ENCODE measurements at regions not wholly inside any gene's neighbourhood (a gene's known extent, or its start where the extent isn't known, plus 50 kb on each side); places are given as distances from the start of the nearest gene placed in this dataset.

DNA sequence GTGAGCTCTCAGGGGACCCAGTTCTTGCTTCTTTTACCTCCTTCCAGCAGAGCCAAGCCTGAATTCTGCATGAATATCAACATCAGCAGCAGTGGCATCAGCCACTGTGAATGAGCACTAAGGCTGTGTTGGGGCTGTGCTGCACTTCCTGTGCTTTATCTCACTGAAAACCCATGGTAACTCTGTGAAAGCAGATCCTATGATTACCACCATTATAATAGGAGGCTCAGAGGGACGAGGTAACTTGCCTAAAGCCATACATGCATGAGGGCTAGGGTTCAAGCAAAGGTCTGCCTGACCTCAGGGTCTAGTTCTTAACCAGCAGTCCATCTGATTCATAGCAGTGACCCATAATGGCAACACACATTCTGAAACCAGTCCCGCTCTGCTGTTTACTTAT is 60.5 kb upstream of the RAPGEF1 start:
- TF ChIP-seq ZNF8 (CRISPR knock-in tag; IDR thresholded peaks at IDR 0.05) (peak; percentile 60; the same call in 1 of the 2 replicates), RARB (CRISPR knock-in tag; IDR thresholded peaks at IDR 0.05) (no peak)
- TF ChIP-seq, protein P1, sequence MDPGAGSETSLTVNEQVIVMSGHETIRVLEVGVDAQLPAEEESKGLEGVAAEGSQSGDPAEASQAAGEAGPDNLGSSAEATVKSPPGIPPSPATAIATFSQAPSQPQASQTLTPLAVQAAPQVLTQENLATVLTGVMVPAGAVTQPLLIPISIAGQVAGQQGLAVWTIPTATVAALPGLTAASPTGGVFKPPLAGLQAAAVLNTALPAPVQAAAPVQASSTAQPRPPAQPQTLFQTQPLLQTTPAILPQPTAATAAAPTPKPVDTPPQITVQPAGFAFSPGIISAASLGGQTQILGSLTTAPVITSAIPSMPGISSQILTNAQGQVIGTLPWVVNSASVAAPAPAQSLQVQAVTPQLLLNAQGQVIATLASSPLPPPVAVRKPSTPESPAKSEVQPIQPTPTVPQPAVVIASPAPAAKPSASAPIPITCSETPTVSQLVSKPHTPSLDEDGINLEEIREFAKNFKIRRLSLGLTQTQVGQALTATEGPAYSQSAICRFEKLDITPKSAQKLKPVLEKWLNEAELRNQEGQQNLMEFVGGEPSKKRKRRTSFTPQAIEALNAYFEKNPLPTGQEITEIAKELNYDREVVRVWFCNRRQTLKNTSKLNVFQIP (CRISPR knock-in tag; IDR thresholded peaks at IDR 0.05; ENCODE audit: borderline replicate concordance, low read depth) = no peak
- TF ChIP-seq, protein P2, sequence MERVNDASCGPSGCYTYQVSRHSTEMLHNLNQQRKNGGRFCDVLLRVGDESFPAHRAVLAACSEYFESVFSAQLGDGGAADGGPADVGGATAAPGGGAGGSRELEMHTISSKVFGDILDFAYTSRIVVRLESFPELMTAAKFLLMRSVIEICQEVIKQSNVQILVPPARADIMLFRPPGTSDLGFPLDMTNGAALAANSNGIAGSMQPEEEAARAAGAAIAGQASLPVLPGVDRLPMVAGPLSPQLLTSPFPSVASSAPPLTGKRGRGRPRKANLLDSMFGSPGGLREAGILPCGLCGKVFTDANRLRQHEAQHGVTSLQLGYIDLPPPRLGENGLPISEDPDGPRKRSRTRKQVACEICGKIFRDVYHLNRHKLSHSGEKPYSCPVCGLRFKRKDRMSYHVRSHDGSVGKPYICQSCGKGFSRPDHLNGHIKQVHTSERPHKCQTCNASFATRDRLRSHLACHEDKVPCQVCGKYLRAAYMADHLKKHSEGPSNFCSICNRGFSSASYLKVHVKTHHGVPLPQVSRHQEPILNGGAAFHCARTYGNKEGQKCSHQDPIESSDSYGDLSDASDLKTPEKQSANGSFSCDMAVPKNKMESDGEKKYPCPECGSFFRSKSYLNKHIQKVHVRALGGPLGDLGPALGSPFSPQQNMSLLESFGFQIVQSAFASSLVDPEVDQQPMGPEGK (CRISPR knock-in tag; IDR thresholded peaks at IDR 0.05; ENCODE audit: borderline replicate concordance) = no peak
- ATAC-seq = no peak

DNA sequence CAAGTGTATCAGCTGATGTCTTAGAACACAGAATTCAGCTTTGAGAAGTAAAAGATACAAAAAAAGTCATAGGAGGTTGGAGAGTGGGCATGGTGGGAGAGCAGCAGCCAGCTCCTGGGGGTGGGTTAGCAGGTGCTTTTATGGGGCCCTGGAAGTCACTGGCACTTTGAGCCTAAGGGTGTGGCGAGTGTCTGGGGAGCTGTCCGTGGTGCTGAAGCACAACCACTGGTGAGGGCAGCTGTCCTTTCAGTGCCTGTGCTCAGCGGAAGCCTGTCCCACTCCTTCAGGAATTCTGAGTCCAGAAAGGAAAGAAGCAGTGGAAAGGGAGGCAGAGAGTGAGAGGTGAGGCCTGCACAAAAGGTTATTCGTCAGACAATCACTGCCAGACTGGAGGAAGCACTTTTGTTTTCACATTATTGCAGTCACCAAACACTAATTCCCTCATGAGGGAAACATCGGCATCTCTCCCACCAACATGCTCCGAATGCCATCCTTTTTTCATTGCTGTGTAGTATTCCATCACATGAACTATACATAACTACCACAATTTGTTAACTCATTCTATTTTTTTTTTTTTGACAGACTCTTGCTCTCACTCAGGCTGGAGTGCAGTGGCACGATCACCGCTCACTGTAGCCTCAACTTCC is 59.4 kb upstream of the RAPGEF1 start:
- no peak for TF ChIP-seq ZFP30 (CRISPR knock-in tag; IDR thresholded peaks at IDR 0.05)
- 0 out of 2 replicates have a peak, but pooled peaks have one; percentile 66 for TF ChIP-seq SNAI2 (CRISPR knock-in tag; IDR thresholded peaks at IDR 0.05)
- peak; percentile 79 for ATAC-seq

DNA sequence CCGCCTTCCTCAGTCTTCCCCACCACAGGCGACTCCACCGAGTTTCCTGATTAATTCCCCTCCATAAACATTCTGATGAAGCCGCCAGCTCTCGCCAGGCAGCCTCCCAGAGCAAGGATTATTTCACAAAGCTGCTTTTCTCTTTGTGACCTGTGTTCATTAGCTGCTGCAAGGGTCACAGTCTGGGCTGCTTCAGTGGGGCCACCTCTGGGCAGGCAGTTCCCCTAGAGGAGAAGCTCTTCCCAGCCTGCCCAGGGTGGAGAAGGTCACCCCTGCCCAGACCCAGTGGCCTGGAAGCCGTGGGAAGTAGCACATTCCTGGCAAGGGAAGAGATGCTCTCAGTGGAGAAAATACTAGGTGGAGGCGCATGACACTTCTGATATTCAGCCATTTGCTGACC is 58.4 kb upstream of the RAPGEF1 start:
- ATAC-seq = no peak
- TF ChIP-seq, protein P3, sequence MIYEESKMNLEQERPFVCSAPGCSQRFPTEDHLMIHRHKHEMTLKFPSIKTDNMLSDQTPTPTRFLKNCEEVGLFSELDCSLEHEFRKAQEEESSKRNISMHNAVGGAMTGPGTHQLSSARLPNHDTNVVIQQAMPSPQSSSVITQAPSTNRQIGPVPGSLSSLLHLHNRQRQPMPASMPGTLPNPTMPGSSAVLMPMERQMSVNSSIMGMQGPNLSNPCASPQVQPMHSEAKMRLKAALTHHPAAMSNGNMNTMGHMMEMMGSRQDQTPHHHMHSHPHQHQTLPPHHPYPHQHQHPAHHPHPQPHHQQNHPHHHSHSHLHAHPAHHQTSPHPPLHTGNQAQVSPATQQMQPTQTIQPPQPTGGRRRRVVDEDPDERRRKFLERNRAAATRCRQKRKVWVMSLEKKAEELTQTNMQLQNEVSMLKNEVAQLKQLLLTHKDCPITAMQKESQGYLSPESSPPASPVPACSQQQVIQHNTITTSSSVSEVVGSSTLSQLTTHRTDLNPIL (CRISPR knock-in tag; IDR thresholded peaks at IDR 0.05; ENCODE audit: low read depth) = no peak
- no peak for TF ChIP-seq RARB (CRISPR knock-in tag; IDR thresholded peaks at IDR 0.05)
- no peak for TF ChIP-seq ZFP3 (CRISPR knock-in tag; IDR thresholded peaks at IDR 0.05)
- no peak for TF ChIP-seq CSDC2 (CRISPR knock-in tag; IDR thresholded peaks at IDR 0.05)
- TF ChIP-seq ZC3H10 (CRISPR knock-in tag; IDR thresholded peaks at IDR 0.05) = no peak
- no peak for TF ChIP-seq ZNF565 (CRISPR knock-in tag; conservative IDR thresholded peaks at IDR 0.05; ENCODE audit: low read depth)
- TF ChIP-seq TCF4 (CRISPR knock-in tag; IDR thresholded peaks at IDR 0.05; ENCODE audit: borderline replicate concordance) = no peak
- TF ChIP-seq, protein P4, sequence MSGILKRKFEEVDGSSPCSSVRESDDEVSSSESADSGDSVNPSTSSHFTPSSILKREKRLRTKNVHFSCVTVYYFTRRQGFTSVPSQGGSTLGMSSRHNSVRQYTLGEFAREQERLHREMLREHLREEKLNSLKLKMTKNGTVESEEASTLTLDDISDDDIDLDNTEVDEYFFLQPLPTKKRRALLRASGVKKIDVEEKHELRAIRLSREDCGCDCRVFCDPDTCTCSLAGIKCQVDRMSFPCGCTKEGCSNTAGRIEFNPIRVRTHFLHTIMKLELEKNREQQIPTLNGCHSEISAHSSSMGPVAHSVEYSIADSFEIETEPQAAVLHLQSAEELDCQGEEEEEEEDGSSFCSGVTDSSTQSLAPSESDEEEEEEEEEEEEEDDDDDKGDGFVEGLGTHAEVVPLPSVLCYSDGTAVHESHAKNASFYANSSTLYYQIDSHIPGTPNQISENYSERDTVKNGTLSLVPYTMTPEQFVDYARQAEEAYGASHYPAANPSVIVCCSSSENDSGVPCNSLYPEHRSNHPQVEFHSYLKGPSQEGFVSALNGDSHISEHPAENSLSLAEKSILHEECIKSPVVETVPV (CRISPR knock-in tag; IDR thresholded peaks at IDR 0.05) = no peak
- no peak for TF ChIP-seq BACH2 (CRISPR knock-in tag; IDR thresholded peaks at IDR 0.05; ENCODE audit: borderline replicate concordance)
- TF ChIP-seq, protein P2 (CRISPR knock-in tag; IDR thresholded peaks at IDR 0.05; ENCODE audit: borderline replicate concordance) = no peak
- no peak for TF ChIP-seq ISL1 (CRISPR knock-in tag; IDR thresholded peaks at IDR 0.05)
- no peak for TF ChIP-seq SNAI2 (CRISPR knock-in tag; IDR thresholded peaks at IDR 0.05)
- TF ChIP-seq, protein P5, sequence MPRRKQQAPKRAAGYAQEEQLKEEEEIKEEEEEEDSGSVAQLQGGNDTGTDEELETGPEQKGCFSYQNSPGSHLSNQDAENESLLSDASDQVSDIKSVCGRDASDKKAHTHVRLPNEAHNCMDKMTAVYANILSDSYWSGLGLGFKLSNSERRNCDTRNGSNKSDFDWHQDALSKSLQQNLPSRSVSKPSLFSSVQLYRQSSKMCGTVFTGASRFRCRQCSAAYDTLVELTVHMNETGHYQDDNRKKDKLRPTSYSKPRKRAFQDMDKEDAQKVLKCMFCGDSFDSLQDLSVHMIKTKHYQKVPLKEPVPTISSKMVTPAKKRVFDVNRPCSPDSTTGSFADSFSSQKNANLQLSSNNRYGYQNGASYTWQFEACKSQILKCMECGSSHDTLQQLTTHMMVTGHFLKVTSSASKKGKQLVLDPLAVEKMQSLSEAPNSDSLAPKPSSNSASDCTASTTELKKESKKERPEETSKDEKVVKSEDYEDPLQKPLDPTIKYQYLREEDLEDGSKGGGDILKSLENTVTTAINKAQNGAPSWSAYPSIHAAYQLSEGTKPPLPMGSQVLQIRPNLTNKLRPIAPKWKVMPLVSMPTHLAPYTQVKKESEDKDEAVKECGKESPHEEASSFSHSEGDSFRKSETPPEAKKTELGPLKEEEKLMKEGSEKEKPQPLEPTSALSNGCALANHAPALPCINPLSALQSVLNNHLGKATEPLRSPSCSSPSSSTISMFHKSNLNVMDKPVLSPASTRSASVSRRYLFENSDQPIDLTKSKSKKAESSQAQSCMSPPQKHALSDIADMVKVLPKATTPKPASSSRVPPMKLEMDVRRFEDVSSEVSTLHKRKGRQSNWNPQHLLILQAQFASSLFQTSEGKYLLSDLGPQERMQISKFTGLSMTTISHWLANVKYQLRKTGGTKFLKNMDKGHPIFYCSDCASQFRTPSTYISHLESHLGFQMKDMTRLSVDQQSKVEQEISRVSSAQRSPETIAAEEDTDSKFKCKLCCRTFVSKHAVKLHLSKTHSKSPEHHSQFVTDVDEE (CRISPR knock-in tag; IDR thresholded peaks at IDR 0.05) = no peak
- TF ChIP-seq ESRRG (CRISPR knock-in tag; IDR thresholded peaks at IDR 0.05) = no peak
- TF ChIP-seq ARNTL (CRISPR knock-in tag; IDR thresholded peaks at IDR 0.05; ENCODE audit: borderline replicate concordance, low read depth) = no peak
- no peak for TF ChIP-seq OSR1 (CRISPR knock-in tag; IDR thresholded peaks at IDR 0.05)
- no peak for TF ChIP-seq ZNF70 (CRISPR knock-in tag; IDR thresholded peaks at IDR 0.05)

Data from SK-N-SH treated with all-trans-retinoic acid at 6 μM for 48 hours (cell line).